Mucosa of descending colon (tissue), 3 donors: ENCODE measurements at regions not wholly inside any gene's neighbourhood (a gene's known extent, or its start where the extent isn't known, plus 50 kb on each side); places are given as distances from the start of the nearest gene placed in this dataset.
"Not testable (repeated sequence)": the region's sequence is repeated elsewhere in the genome, so short reads cannot be mapped to it uniquely, and the experiment has no call there.

Experiments
- ATAC-seq: fragments of 200-7000 bp; cut with Tn5 transposase; one replicate; pipeline ENCODE4 v1.9.1; 2020; ENCODE audit warnings: mild to moderate bottlenecking, moderate library complexity
- DNase-seq, 3 donors: peaks; one replicate each; pipeline ENCODE4 v3.0.0-alpha.2; 2020
- H3K36me3 ChIP-seq: fragments of 200-600 bp; one replicate; pipeline ENCODE4 v1.8.0; 2021; ENCODE audit warnings: low read depth, mild to moderate bottlenecking
- H3K4me1 ChIP-seq: fragments of 200-600 bp; one replicate; pipeline ENCODE4 v1.8.0; 2021; ENCODE audit warnings: low read depth, mild to moderate bottlenecking
- H3K4me3 ChIP-seq: fragments of 200-600 bp; one replicate; pipeline ENCODE4 v1.8.0; 2021; ENCODE audit warnings: mild to moderate bottlenecking
- H3K9me3 ChIP-seq: fragments of 200-600 bp; one replicate; pipeline ENCODE4 v1.8.0; 2021; ENCODE audit warnings: mild to moderate bottlenecking
- intact Hi-C, 2 donors: fragments of 100-400 bp; cut with DNase I in 1 of 2; cut with micrococcal nuclease in 1 of 2; formaldehyde crosslinking; loops; one replicate each; pipeline versions ENCODE4 v1.11.0 to v1.11.1; 2022; cut with DNase I, micrococcal nuclease
- TF ChIP-seq, protein P1 (sequence below): fragments of 200-600 bp; IDR thresholded peaks from one replicate; pipeline ENCODE4 v1.8.0; 2022; ENCODE audit warnings: antibody characterized with exemption, mild to moderate bottlenecking
- donor health status: DM: no; HTN: no; CAD: no; lungs with moderate emphysema.
- donor health status: DM: no; HTN: no; CAD: no.
- donor health status: DM: no; HTN: yes; CAD: no.

- ATAC-seq: no peak
- H3K4me3 ChIP-seq: no peak overlapping the region
- no peaks in the 10 kb centered on the region for H3K36me3 ChIP-seq
- peaks cover 17% of the 10 kb centered on the region for H3K9me3 ChIP-seq
- no peaks in the 10 kb centered on the region for H3K4me1 ChIP-seq
- intact Hi-C loops: no loop called here
- DNase-seq: no peak
- TF ChIP-seq, protein P1, sequence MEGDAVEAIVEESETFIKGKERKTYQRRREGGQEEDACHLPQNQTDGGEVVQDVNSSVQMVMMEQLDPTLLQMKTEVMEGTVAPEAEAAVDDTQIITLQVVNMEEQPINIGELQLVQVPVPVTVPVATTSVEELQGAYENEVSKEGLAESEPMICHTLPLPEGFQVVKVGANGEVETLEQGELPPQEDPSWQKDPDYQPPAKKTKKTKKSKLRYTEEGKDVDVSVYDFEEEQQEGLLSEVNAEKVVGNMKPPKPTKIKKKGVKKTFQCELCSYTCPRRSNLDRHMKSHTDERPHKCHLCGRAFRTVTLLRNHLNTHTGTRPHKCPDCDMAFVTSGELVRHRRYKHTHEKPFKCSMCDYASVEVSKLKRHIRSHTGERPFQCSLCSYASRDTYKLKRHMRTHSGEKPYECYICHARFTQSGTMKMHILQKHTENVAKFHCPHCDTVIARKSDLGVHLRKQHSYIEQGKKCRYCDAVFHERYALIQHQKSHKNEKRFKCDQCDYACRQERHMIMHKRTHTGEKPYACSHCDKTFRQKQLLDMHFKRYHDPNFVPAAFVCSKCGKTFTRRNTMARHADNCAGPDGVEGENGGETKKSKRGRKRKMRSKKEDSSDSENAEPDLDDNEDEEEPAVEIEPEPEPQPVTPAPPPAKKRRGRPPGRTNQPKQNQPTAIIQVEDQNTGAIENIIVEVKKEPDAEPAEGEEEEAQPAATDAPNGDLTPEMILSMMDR: no peak
Measured at GRCh38 chr6:140192018-140192417, 817.6 kb upstream of the CITED2 start.

GRCh38 chr6:140189263-140189662 lies 814.8 kb upstream of the CITED2 start:
- H3K9me3 ChIP-seq: peaks cover 17% of the 10 kb centered on the region
- intact Hi-C loops, H3K4me1 ChIP-seq, DNase-seq, H3K36me3 ChIP-seq, ATAC-seq, H3K4me3 ChIP-seq: not testable (repeated sequence)

DNA sequence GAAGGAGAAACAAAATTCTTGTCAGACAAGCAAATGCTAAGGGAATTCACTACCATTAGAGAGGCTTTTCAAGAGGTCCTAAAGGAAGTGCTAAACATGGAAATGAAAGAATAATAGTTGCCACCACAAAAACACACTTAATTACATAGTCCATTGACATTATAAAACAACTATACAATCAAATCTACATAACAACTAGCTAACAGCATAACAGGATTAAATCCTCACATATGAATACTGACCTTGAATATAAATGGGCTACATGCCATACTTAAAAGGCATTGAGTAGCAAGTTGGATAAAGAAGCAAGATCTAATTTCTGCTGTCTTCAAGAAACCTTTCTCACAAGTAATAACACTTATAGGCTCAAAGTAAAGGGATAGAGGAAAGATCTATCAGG lies 811.5 kb upstream of the CITED2 start:
- Histone ChIP-seq H3K4me3 (no peak overlapping the region), H3K9me3 (no peaks in the 10 kb centered on the region), H3K4me1 (no peaks in the 10 kb centered on the region), H3K36me3 (no peaks in the 10 kb centered on the region)
- TF ChIP-seq, protein P1: no peak
- ATAC-seq: no peak
- intact Hi-C loops: no loop called here
- DNase-seq: no peak

- TF ChIP-seq, protein P1: no peak
- no peak for DNase-seq
- Histone ChIP-seq H3K9me3 (no peaks in the 10 kb centered on the region), H3K36me3 (no peaks in the 10 kb centered on the region), H3K4me1 (no peaks in the 10 kb centered on the region), H3K4me3 (no peak overlapping the region)
- no peak for ATAC-seq
- intact Hi-C loops: no loop called here
Measured at GRCh38 chr6:140183881-140184280, 809.4 kb upstream of the CITED2 start.

DNA sequence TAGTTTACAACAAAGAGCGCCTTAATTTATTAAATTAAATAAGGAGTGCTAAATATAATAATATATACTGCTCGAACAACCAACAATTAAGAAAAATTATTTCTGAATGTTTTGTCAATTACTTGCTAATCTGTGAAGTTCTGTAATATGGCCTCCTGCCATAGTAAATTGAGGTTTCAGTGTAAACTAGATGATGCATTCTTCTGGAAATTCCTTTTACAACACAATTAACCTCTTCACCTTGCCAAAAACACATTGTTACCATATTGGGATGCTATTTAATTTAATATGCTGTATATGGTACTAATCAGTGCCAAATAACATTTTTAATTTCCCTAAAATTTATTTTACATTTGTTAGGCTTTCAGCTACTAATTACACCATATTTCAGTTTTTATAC lies 808.4 kb upstream of the CITED2 start:
- Histone ChIP-seq H3K4me3 (no peak overlapping the region), H3K9me3 (no peaks in the 10 kb centered on the region), H3K4me1 (no peaks in the 10 kb centered on the region), H3K36me3 (no peaks in the 10 kb centered on the region)
- DNase-seq (no peak), ATAC-seq (no peak)
- TF ChIP-seq, protein P1: no peak
- intact Hi-C loops: no loop called here

GRCh38 chr6:140181876-140182275 lies 807.4 kb upstream of the CITED2 start:
- no peaks in the 10 kb centered on the region for H3K36me3 ChIP-seq
- H3K4me3 ChIP-seq: no peak overlapping the region
- ATAC-seq: no peak
- intact Hi-C loops: no loop called here
- no peaks in the 10 kb centered on the region for H3K4me1 ChIP-seq
- no peaks in the 10 kb centered on the region for H3K9me3 ChIP-seq
- TF ChIP-seq, protein P1: no peak
- DNase-seq: no peak
